CD8-positive, alpha-beta memory T cell (primary cell): ENCODE measurements at regions not wholly inside any gene's neighbourhood (a gene's known extent, or its start where the extent isn't known, plus 50 kb on each side); places are given as distances from the start of the nearest gene placed in this dataset.

Experiments used
- CTCF ChIA-PET: fragments of 350-600 bp; sonication (Branson Sonifier 250); formaldehyde crosslinking; loops from one replicate; lab custom pipeline; 2021; ENCODE audit warnings: antibody characterized with exemption; lab: Charles Lee
- POLR2A ChIA-PET: fragments of 350-600 bp; sonication (Branson Sonifier 250); formaldehyde crosslinking; loops from one replicate; lab custom pipeline; 2021; ENCODE audit warnings: antibody characterized with exemption; lab: Charles Lee
- DNase-seq, 5 donors: peaks; one replicate each; pipeline versions ENCODE4 v3.0.0 to v3.0.0-alpha.2; 2020 to 2022; ENCODE audit warnings: mixed read lengths in 1 of 5
- H3K27ac ChIP-seq: one replicate; pipeline ENCODE4 v1.7.0; 2013; ENCODE audit warnings: low read depth, mild to moderate bottlenecking, low read length, moderate library complexity
- H3K27me3 ChIP-seq: 2 replicates; pipeline ENCODE4 v1.7.0; 2013; ENCODE audit warnings: low read length, mild to moderate bottlenecking; ENCODE audit not compliant: insufficient read depth, poor library complexity, severe bottlenecking
- H3K36me3 ChIP-seq: 2 replicates; pipeline ENCODE4 v1.7.0; 2013; ENCODE audit warnings: mild to moderate bottlenecking, low read length, moderate library complexity; ENCODE audit not compliant: insufficient read depth
- H3K4me1 ChIP-seq: 2 replicates; pipeline ENCODE4 v1.7.0; 2013; ENCODE audit warnings: mild to moderate bottlenecking, low read length, moderate library complexity; ENCODE audit not compliant: insufficient read depth
- H3K4me3 ChIP-seq: 2 replicates; pipeline ENCODE4 v1.7.0; 2013; ENCODE audit warnings: mild to moderate bottlenecking, low read length
- H3K9me3 ChIP-seq: 2 replicates; pipeline ENCODE4 v1.7.0; 2013; ENCODE audit warnings: mild to moderate bottlenecking, low read length
- H3K27ac Mint-ChIP-seq, 8 donors: one replicate each; pipeline ENCODE4 v1.8.0; 2020 to 2021; ENCODE audit warnings: mixed read lengths in 8 of 8, mild to moderate bottlenecking in 6 of 8, inconsistent platforms in 3 of 8, moderate library complexity in 3 of 8
- H3K27me3 Mint-ChIP-seq, 2 donors: one replicate each; pipeline ENCODE4 v1.8.0; 2020 to 2021; ENCODE audit warnings: mixed read lengths in 2 of 2, mild to moderate bottlenecking in 1 of 2, moderate library complexity in 1 of 2
- H3K36me3 Mint-ChIP-seq, 3 donors: one replicate each; pipeline ENCODE4 v1.8.0; 2020 to 2021; ENCODE audit warnings: mixed read lengths in 3 of 3, inconsistent platforms in 1 of 3, mild to moderate bottlenecking in 1 of 3
- H3K4me1 Mint-ChIP-seq, 3 donors: one replicate each; pipeline ENCODE4 v1.8.0; 2020 to 2021; ENCODE audit warnings: mixed read lengths in 3 of 3, inconsistent platforms in 1 of 3, mild to moderate bottlenecking in 1 of 3
- H3K4me3 Mint-ChIP-seq, 7 donors: one replicate each; pipeline ENCODE4 v1.8.0; 2020 to 2021; ENCODE audit warnings: mixed read lengths in 7 of 7, mild to moderate bottlenecking in 6 of 7, moderate library complexity in 4 of 7, inconsistent platforms in 2 of 7
- H3K9me3 Mint-ChIP-seq, 5 donors: one replicate each; pipeline ENCODE4 v1.8.0; 2020 to 2022; ENCODE audit warnings: mixed read lengths in 5 of 5, mild to moderate bottlenecking in 3 of 5, moderate library complexity in 2 of 5, inconsistent platforms in 1 of 5

DNA sequence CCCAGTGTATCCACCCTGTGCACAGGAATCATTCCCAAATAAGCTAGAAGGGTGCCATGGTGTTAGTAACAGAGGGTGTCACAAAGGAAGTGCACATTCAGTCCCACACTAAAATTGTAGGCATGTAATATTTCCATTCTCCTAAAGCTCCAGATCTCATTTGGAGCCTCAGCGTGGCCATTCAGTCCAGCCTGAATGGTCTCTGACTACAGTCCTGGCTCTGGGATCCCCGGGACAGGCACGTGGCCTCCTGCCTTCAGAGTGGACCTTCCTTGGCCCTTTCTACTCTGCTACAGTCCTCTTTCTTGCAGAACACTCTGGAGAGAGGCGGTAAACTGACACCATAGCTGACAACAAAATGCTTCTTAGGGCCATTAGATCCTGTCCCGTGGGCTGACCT is 243.9 kb downstream of the IRX2 start:
- no peaks in the 10 kb centered on the region for H3K4me1 ChIP-seq
- H3K27ac ChIP-seq = no peak overlapping the region
- Mint-ChIP-seq H3K9me3 (peaks cover 0 to 7% (median 5%) of the 10 kb centered on the region in 5 donors), H3K4me1 (no peaks in the 10 kb centered on the region), H3K4me3 (no peak overlapping the region), H3K36me3 (no peaks in the 10 kb centered on the region), H3K27ac (no peak overlapping the region), H3K27me3 (peaks cover 0 to 3% of the 10 kb centered on the region in 2 donors)
- no peaks in the 10 kb centered on the region for H3K27me3 ChIP-seq
- no peak overlapping the region for H3K4me3 ChIP-seq
- no peaks in the 10 kb centered on the region for H3K9me3 ChIP-seq
- ChIA-PET CTCF (no interaction called here), POLR2A (no interaction called here)
- no peak for DNase-seq
- H3K36me3 ChIP-seq = no peaks in the 10 kb centered on the region

- H3K27ac ChIP-seq = no peak overlapping the region
- Mint-ChIP-seq H3K27ac (no peak overlapping the region), H3K4me3 (no peak overlapping the region), H3K4me1 (no peaks in the 10 kb centered on the region), H3K27me3 (peaks cover 0 to 3% of the 10 kb centered on the region in 2 donors), H3K36me3 (no peaks in the 10 kb centered on the region), H3K9me3 (peaks cover 0 to 9% (median 5%) of the 10 kb centered on the region in 5 donors)
- ChIA-PET POLR2A (no interaction called here), CTCF (no interaction called here)
- no peaks in the 10 kb centered on the region for H3K27me3 ChIP-seq
- H3K9me3 ChIP-seq = no peaks in the 10 kb centered on the region
- H3K4me3 ChIP-seq = no peak overlapping the region
- H3K36me3 ChIP-seq = no peaks in the 10 kb centered on the region
- DNase-seq = no peak
- no peaks in the 10 kb centered on the region for H3K4me1 ChIP-seq
These were observed 244.9 kb downstream of the IRX2 start for GRCh38 chr5:2506603-2507002.

GRCh38 chr5:2505217-2505616 is 246.3 kb downstream of the IRX2 start:
- Mint-ChIP-seq H3K4me1 (no peaks in the 10 kb centered on the region), H3K4me3 (no peak overlapping the region), H3K27me3 (peaks cover 0 to 3% of the 10 kb centered on the region in 2 donors), H3K36me3 (no peaks in the 10 kb centered on the region), H3K27ac (no peak overlapping the region), H3K9me3 (peaks cover 0 to 9% (median 5%) of the 10 kb centered on the region in 5 donors)
- H3K4me1 ChIP-seq = no peaks in the 10 kb centered on the region
- H3K27ac ChIP-seq = no peak overlapping the region
- H3K9me3 ChIP-seq = no peaks in the 10 kb centered on the region
- ChIA-PET CTCF (no interaction called here), POLR2A (no interaction called here)
- no peaks in the 10 kb centered on the region for H3K36me3 ChIP-seq
- no peak overlapping the region for H3K4me3 ChIP-seq
- no peak for DNase-seq
- H3K27me3 ChIP-seq = no peaks in the 10 kb centered on the region

GRCh38 chr5:2502970-2503594 is 248.4 kb downstream of the IRX2 start:
- Histone ChIP-seq H3K36me3 (no peaks in the 10 kb centered on the region), H3K27me3 (no peaks in the 10 kb centered on the region), H3K4me3 (no peak overlapping the region), H3K9me3 (no peaks in the 10 kb centered on the region), H3K27ac (no peak overlapping the region), H3K4me1 (no peaks in the 10 kb centered on the region)
- H3K27me3 Mint-ChIP-seq = peaks cover 0 to 2% of the 10 kb centered on the region in 2 donors
- CTCF ChIA-PET = no interaction called here
- H3K36me3 Mint-ChIP-seq = no peaks in the 10 kb centered on the region
- no peak overlapping the region for H3K27ac Mint-ChIP-seq
- POLR2A ChIA-PET = no interaction called here
- no peak overlapping the region for H3K4me3 Mint-ChIP-seq
- peaks cover 2 to 12% (median 5%) of the 10 kb centered on the region in 5 donors for H3K9me3 Mint-ChIP-seq
- no peak for DNase-seq
- H3K4me1 Mint-ChIP-seq = no peaks in the 10 kb centered on the region

DNA sequence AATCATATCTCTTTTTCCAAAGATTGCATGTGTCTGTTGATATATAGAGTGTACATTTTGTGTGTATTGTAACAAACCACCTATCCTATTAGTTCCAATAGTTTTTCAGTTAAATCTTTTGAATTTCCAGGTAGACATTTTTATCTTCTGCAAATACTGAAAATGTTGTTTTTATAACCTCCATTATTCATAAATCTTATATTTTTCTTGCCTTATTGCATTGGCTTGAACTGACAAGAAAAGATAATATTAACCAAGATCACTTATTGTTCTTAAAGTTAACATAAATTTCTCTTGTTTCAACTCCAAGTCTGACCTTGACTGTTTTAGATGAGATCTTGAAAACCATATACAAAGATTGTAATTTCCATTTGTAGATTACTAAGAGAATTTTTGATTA is 251.6 kb downstream of the IRX2 start:
- CTCF ChIA-PET = no interaction called here
- no peaks in the 10 kb centered on the region for H3K36me3 ChIP-seq
- no peak overlapping the region for H3K4me3 Mint-ChIP-seq
- no peaks in the 10 kb centered on the region for H3K36me3 Mint-ChIP-seq
- peaks cover 2 to 12% (median 5%) of the 10 kb centered on the region in 5 donors for H3K9me3 Mint-ChIP-seq
- POLR2A ChIA-PET = no interaction called here
- H3K27me3 ChIP-seq = no peaks in the 10 kb centered on the region
- peaks cover 0 to 2% of the 10 kb centered on the region in 2 donors for H3K27me3 Mint-ChIP-seq
- H3K9me3 ChIP-seq = no peaks in the 10 kb centered on the region
- H3K27ac Mint-ChIP-seq = no peak overlapping the region
- H3K4me3 ChIP-seq = no peak overlapping the region
- no peaks in the 10 kb centered on the region for H3K4me1 ChIP-seq
- no peak overlapping the region for H3K27ac ChIP-seq
- DNase-seq = no peak
- no peaks in the 10 kb centered on the region for H3K4me1 Mint-ChIP-seq

- DNase-seq = no peak
- ChIA-PET CTCF (no interaction called here), POLR2A (no interaction called here)
- no peaks in the 10 kb centered on the region for H3K4me1 ChIP-seq
- peaks cover 0 to 5% (median 4%) of the 10 kb centered on the region in 5 donors for H3K9me3 Mint-ChIP-seq
- no peak overlapping the region for H3K27ac Mint-ChIP-seq
- no peaks in the 10 kb centered on the region for H3K36me3 Mint-ChIP-seq
- H3K27me3 Mint-ChIP-seq = no peaks in the 10 kb centered on the region
- H3K4me1 Mint-ChIP-seq = no peaks in the 10 kb centered on the region
- no peaks in the 10 kb centered on the region for H3K9me3 ChIP-seq
- H3K27ac ChIP-seq = no peak overlapping the region
- H3K4me3 Mint-ChIP-seq = no peak overlapping the region
- H3K27me3 ChIP-seq = no peaks in the 10 kb centered on the region
- no peak overlapping the region for H3K4me3 ChIP-seq
- H3K36me3 ChIP-seq = no peaks in the 10 kb centered on the region
These were observed 254.6 kb downstream of the IRX2 start for GRCh38 chr5:2496891-2497290.

- Mint-ChIP-seq H3K4me3 (no peak overlapping the region), H3K9me3 (peaks cover 0 to 6% (median 5%) of the 10 kb centered on the region in 5 donors), H3K4me1 (no peaks in the 10 kb centered on the region), H3K36me3 (no peaks in the 10 kb centered on the region), H3K27ac (no peak overlapping the region), H3K27me3 (no peaks in the 10 kb centered on the region)
- ChIA-PET CTCF (no interaction called here), POLR2A (no interaction called here)
- H3K27me3 ChIP-seq = no peaks in the 10 kb centered on the region
- no peak for DNase-seq
- no peak overlapping the region for H3K4me3 ChIP-seq
- H3K9me3 ChIP-seq = no peaks in the 10 kb centered on the region
- H3K36me3 ChIP-seq = no peaks in the 10 kb centered on the region
- H3K27ac ChIP-seq = no peak overlapping the region
- H3K4me1 ChIP-seq = no peaks in the 10 kb centered on the region
These were observed 255.4 kb downstream of the IRX2 start for GRCh38 chr5:2496126-2496525.

DNA sequence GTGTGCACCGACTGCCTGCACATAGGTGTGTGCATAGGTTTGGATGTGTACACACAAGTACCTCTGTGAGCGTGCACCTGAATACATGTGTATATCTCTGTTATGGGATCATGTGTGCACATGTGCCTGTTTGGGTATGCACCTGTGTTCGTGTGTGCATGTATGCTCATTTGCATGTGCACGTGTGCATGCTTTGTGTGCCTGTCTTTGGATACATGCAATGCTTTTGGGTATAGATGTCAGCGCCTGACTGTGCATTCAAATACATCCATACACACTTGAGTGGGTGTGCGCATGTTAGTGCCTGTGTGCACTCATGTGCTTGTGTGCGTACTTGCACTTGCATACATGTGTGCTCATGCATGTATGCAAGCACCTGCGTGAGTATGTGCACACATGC is 258.1 kb downstream of the IRX2 start:
- Histone ChIP-seq H3K9me3 (no peaks in the 10 kb centered on the region), H3K36me3 (no peaks in the 10 kb centered on the region), H3K4me1 (no peaks in the 10 kb centered on the region), H3K4me3 (no peak overlapping the region), H3K27me3 (no peaks in the 10 kb centered on the region), H3K27ac (no peak overlapping the region)
- H3K36me3 Mint-ChIP-seq = no peaks in the 10 kb centered on the region
- peaks cover 0 to 3% (median 0%) of the 10 kb centered on the region in 5 donors for H3K9me3 Mint-ChIP-seq
- no peaks in the 10 kb centered on the region for H3K27me3 Mint-ChIP-seq
- ChIA-PET CTCF (no interaction called here), POLR2A (no interaction called here)
- no peak overlapping the region for H3K27ac Mint-ChIP-seq
- no peak overlapping the region for H3K4me3 Mint-ChIP-seq
- DNase-seq = no peak
- H3K4me1 Mint-ChIP-seq = no peaks in the 10 kb centered on the region
